HG03460 (cell line): ENCODE measurements at regions not wholly inside any gene's neighbourhood (a gene's known extent, or its start where the extent isn't known, plus 50 kb on each side); places are given as distances from the start of the nearest gene placed in this dataset.
"Not testable (repeated sequence)": the region's sequence is repeated elsewhere in the genome, so short reads cannot be mapped to it uniquely, and the experiment has no call there.

Source experiments
- ATAC-seq: cut with Tn5 transposase; IDR thresholded peaks from one replicate; pipeline ENCODE4 v1.9.1; 2021; ENCODE audit not compliant: unreplicated experiment

DNA sequence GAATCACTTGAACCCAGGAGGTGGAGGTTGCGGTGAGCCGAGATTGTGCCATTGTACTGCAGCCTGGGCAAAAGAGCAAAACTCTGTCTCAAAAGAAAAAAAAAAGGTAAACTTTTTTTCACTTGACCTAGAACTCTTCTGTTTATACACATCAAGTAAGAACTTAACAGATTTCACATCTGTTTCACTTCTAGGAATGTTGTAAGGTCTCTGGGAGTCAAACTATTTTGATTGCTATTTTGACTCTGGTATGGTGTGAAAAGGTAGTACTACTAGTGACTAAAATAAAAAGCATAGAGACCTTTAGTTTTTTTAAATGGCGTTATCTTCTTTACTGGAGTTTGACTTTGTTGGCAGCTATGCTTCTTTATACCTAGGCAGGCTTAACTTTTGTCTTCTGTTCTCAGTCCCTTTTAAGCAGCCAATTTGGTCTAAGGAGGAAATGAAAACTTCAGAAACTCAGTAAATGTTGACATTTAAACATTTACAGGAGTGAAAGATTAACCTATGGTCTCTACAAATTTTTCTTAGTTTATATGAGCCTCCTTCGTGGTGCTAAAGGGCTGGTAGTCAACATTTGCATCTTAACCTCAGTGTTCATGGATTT, 84.7 kb downstream of the METTL2B start:
- peak; percentile 83 for ATAC-seq

DNA sequence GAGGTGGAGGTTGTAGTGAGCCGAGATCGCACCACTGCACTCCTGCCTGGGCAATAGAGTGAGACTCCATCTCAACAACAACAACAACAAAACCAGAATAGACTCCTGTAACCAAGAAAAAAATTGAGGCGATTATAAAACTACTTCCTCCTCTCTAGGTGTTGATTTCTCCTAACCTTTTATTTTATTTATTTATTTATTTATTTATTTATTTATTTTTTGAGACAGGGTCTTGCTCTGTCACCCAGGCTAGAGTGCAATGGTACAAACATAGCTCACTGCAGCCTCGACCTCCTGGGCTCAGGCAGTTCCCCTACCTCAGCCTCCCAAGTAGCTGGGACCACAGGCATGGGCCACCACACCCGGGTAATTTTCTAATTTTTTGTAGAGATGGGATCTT, 86.2 kb downstream of the METTL2B start:
- not testable (repeated sequence) for ATAC-seq

DNA sequence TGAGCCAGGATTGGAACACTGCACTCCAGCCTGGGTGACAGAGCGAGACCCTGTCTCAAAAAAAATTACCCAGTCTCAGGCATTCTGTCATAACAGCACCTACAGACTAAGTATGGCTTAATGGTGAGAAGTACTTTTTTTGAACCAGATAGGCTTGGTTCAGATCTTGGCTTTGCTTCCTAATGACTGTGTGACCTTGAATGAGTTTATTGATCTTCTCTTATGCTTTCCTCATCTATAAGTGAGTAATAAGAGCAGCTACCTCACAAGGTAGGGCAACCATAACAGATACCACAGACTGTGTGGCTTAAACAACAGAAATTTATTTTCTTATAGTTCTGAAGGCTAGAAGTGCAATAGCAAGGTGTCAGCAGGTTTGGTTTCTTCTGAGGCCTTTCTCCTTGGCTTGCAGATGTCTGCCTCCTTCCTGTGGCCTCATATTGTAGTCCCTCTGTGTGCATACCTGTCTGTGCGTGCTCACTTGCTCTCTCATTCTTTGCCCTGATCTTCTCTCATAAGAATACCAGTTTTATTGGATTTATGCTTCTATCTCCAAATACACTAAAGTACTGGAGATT, 87.7 kb downstream of the METTL2B start:
- ATAC-seq, result not testable (repeated sequence)

DNA sequence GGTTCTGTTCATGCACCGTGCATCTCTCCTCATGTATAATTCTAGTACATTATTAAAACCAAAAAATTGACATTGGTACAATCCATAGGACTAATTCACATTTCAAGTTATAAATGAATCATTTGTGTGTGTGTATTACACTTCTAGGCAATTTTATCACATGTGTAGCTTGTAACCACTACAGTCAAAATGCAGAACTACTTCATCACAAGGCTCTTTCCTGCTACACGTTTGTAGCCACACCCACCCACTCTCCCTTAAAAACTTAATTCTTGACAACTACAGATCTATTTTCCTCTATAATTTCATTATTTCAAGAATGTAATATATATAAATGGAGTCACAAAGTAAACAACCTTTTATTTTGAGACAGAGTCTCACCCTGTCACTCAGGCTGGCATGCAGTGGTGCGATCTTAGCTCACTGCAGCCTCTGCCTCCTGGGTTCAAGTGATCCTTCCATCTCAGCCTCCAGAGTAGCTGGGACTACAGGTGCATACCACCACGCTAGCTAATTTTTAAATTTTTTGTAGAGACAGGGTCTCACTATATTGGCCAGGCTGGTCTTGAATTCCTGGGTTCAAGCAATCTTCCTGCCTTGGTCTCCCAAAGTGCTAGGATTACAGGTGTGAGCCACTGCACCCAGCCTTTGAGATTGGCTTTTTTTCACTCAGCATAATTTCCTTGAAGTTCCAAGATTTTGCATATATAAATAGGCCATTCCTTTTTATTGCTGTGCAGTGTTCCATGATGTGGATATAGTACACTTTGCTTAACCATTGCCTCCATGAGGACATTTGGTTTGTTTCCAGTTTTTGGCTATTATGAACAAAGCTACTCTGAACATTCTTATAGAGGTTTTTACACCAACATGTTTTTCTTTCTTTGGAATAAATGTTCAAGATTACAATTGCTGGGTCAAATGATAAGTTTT, 88.7 kb downstream of the METTL2B start:
- ATAC-seq, result not testable (repeated sequence)

GRCh38 chr7:128575277-128575676, 96.8 kb upstream of the GARIN1A start:
- not testable (repeated sequence) for ATAC-seq

- ATAC-seq, result not testable (repeated sequence)
These were observed 95.1 kb upstream of the GARIN1A start for GRCh38 chr7:128576953-128577352.

DNA sequence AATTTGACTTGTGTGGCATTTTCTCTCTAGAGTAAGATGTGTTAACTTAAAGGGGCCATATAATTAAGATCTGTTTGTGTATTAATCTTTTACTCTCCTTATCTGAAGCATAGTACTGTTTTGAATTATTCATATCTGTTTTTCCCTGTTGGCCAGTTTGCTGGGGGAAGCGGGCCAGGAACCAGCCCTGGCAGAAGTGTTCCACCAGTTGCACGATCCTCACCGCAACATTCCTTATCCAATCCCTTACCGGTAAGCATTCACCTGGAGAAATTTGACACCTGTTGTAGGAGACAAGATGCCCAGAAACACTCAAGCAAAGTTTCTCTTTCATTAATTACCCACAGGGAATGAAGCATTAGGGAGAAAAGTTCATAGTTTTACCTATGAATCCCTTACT, 92.2 kb upstream of the GARIN1A start:
- not testable (repeated sequence) for ATAC-seq

GRCh38 chr7:128581100-128581499, 91.0 kb upstream of the GARIN1A start:
- not testable (repeated sequence) for ATAC-seq

- ATAC-seq, result not testable (repeated sequence)
These were observed 90.1 kb upstream of the GARIN1A start for GRCh38 chr7:128581825-128582561.

DNA sequence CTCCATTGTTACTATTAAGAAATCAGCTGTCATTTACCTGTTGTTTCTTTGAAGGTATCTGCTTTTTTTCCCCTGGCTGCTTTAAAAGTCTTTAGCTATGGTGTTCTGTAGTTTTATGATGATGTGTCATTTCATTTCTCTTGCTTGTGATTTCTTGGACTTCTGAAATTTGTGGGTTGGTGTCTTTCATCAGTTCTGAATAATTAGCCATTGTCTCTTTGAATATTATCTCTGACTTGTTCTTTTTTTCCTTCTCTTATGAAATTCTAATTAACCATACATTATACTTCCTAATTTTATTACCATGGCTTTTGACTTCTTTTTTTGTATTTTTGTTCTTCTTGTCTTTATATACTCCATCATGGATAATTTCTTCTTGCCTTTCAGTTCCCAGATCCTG, 85.4 kb upstream of the GARIN1A start:
- not testable (repeated sequence) for ATAC-seq

DNA sequence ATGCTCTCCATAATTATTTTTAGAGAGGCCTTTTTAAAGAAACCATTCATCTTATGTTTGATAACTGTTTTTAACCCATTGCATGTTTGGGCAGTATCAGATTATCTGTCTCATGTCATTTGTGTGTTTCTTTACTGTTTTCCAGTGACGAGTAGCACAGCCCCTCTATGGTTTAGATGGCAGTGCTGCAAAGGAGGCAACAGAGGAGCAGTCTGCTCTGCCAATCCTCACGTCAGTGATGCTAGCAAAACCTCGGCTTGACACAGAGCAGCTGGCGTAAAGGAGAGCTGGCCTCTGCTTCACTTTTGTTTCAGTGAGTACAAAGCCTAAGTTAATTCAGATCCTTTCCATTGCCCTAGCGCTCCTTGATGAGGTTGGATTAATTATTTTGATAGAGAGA, 80.4 kb upstream of the GARIN1A start:
- no peak for ATAC-seq

GRCh38 chr7:128592209-128592608, 79.9 kb upstream of the GARIN1A start:
- not testable (repeated sequence) for ATAC-seq

GRCh38 chr7:128594061-128594460, 78.0 kb upstream of the GARIN1A start:
- ATAC-seq, result not testable (repeated sequence)

GRCh38 chr7:128596336-128597128, 75.6 kb upstream of the GARIN1A start:
- not testable (repeated sequence) for ATAC-seq

DNA sequence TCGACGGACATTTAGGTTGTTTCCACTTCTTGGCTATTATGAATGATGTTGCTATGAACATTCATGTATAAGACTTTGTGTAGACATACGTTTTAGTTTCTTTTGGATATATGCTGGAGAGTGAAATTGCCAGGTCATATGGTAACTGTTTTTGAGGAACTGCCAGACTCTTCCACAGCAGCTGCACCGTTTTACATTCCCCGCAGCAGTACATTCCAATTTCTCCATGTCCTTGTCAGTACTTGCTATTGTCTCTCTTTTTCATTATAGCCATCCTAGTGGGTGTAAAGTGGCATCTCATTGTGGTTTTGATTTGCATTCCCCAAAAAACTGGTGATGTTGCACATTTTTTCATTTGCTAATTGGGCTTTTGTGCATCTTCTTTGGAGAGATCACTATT, 73.1 kb upstream of the GARIN1A start:
- not testable (repeated sequence) for ATAC-seq

DNA sequence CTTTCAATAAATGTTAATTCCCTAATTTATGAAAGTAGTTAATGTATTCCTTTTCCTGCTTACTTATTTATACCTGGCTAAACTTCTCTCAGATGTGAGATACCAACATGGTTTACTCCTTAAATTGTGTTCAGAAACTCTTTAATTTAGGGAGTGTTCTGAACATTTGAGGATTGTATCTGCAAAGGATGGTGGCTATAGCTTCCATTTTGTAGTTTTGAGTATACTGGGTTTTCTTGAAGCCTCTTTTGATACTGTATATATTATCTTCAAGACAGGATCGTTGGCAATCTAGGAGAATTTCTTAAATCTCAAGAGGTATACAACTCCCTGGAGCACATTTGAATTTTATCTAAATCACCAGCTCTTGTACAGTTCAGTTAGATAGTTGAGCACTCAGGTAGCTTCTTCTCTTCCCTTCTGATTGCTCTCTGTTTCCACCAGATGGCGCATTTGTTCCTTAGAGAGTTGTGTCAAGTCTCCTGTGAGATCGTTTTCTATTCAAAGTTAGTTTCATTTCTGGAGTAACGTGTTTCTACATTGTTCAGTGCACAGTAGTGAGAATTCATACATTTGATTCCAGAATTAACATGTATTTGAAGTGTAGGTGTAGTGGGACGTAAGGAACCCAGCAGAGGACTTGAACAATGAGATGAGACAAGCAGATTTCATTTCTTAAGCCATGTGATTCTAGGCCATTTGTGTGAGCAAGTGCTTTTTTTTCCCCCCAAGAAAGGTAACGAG, 63.2 kb upstream of the GARIN1A start:
- ATAC-seq, result peak; percentile 82

GRCh38 chr7:128613366-128613765, 58.7 kb upstream of the GARIN1A start:
- not testable (repeated sequence) for ATAC-seq

- ATAC-seq, result not testable (repeated sequence)
These were observed 57.3 kb upstream of the GARIN1A start for GRCh38 chr7:128614812-128615211.

- not testable (repeated sequence) for ATAC-seq
These were observed 55.3 kb upstream of the GARIN1A start for GRCh38 chr7:128616799-128617198.
